ENCODE measurements at regions not wholly inside any gene's neighbourhood (a gene's known extent, or its start where the extent isn't known, plus 50 kb on each side); places are given as distances from the start of the nearest gene placed in this dataset.
"Not testable (repeated sequence)": the region's sequence is repeated elsewhere in the genome, so short reads cannot be mapped to it uniquely, and the experiment has no call there.

DNA sequence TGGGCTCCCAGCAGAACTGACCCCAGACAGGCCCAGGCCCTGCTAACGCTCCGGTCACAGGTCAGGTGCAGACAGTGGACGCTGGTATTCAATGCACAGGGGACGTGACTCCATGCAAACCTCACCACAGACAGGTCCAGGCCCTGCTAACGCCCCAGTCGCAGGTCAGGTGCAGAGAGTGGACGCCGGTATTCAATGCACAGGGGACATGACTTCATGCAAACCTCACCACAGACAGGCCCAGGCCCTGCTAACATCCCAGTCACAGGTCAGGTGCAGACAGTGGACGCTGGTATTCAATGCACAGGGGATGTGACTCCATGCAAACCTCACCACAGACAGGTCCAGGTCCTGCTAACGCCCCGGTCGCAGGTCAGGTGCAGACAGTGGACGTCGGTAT, 98.5 kb downstream of the SHOX start:
- TF ChIP-seq, protein P1, sequence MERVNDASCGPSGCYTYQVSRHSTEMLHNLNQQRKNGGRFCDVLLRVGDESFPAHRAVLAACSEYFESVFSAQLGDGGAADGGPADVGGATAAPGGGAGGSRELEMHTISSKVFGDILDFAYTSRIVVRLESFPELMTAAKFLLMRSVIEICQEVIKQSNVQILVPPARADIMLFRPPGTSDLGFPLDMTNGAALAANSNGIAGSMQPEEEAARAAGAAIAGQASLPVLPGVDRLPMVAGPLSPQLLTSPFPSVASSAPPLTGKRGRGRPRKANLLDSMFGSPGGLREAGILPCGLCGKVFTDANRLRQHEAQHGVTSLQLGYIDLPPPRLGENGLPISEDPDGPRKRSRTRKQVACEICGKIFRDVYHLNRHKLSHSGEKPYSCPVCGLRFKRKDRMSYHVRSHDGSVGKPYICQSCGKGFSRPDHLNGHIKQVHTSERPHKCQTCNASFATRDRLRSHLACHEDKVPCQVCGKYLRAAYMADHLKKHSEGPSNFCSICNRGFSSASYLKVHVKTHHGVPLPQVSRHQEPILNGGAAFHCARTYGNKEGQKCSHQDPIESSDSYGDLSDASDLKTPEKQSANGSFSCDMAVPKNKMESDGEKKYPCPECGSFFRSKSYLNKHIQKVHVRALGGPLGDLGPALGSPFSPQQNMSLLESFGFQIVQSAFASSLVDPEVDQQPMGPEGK (CRISPR knock-in tag; IDR thresholded peaks at IDR 0.05; ENCODE audit: borderline replicate concordance): not testable (repeated sequence)
- not testable (repeated sequence) for TF ChIP-seq ARNTL (CRISPR knock-in tag; IDR thresholded peaks at IDR 0.05; ENCODE audit: borderline replicate concordance, low read depth); ESRRG (CRISPR knock-in tag; IDR thresholded peaks at IDR 0.05); ZFP30 (CRISPR knock-in tag; IDR thresholded peaks at IDR 0.05)
